Mesenchymal stem cell (in vitro differentiated cells and primary cell): ENCODE measurements at regions not wholly inside any gene's neighbourhood (a gene's known extent, or its start where the extent isn't known, plus 50 kb on each side); places are given as distances from the start of the nearest gene placed in this dataset.

Experiments used
- DNase-seq: peaks from one replicate; pipeline ENCODE4 v3.0.0-alpha.2; 2013
- H2AFZ ChIP-seq: one replicate; pipeline ENCODE4 v1.6.1; 2013; ENCODE audit warnings: low read depth, mild to moderate bottlenecking, control low read depth, inconsistent platforms, low read length, moderate library complexity
- H2AK5ac ChIP-seq: 2 replicates; pipeline ENCODE4 v1.6.1; 2013; ENCODE audit warnings: low read length, moderate library complexity, mild to moderate bottlenecking, inconsistent platforms; ENCODE audit not compliant: severe bottlenecking
- H2BK120ac ChIP-seq: one replicate; pipeline ENCODE4 v1.6.1; 2013; ENCODE audit warnings: low read depth, mild to moderate bottlenecking, inconsistent platforms, low read length, moderate library complexity
- H2BK12ac ChIP-seq, 2 experiments: one replicate each; pipeline ENCODE4 v1.6.1; 2013; ENCODE audit warnings: inconsistent platforms in 2 of 2, low read length in 2 of 2, mild to moderate bottlenecking in 2 of 2, moderate library complexity in 2 of 2, control low read depth in 1 of 2
- H2BK15ac ChIP-seq: one replicate; pipeline ENCODE4 v1.6.1; 2013; ENCODE audit warnings: mild to moderate bottlenecking, low read depth, inconsistent platforms; ENCODE audit not compliant: poor library complexity, severe bottlenecking
- H2BK5ac ChIP-seq: 2 replicates; pipeline ENCODE4 v1.6.1; 2013; ENCODE audit warnings: low read depth, mild to moderate bottlenecking, low read length, control low read depth, inconsistent platforms; ENCODE audit not compliant: poor library complexity, severe bottlenecking
- H3K14ac ChIP-seq, 2 experiments: one replicate each; pipeline ENCODE4 v1.6.1; 2013; ENCODE audit warnings: inconsistent platforms in 2 of 2, low read length in 2 of 2, control low read depth in 1 of 2, mild to moderate bottlenecking in 1 of 2, moderate library complexity in 1 of 2
- H3K18ac ChIP-seq, 2 experiments: one replicate each; pipeline ENCODE4 v1.6.1; 2013; ENCODE audit warnings: inconsistent platforms in 2 of 2, low read length in 2 of 2, control low read depth in 1 of 2, low read depth in 1 of 2, mild to moderate bottlenecking in 1 of 2
- H3K23ac ChIP-seq, 2 experiments: one replicate each; pipeline ENCODE4 v1.6.1; 2013; ENCODE audit warnings: inconsistent platforms in 2 of 2, low read length in 2 of 2, mild to moderate bottlenecking in 2 of 2, moderate library complexity in 2 of 2, control low read depth in 1 of 2
- H3K27ac ChIP-seq: 2 replicates; pipeline ENCODE4 v1.5.1; 2013; ENCODE audit warnings: mild to moderate bottlenecking, moderate library complexity, low read length, control low read depth, inconsistent platforms; ENCODE audit not compliant: poor library complexity, severe bottlenecking
- H3K27me3 ChIP-seq, 2 experiments: 2 replicates each; pipeline versions ENCODE4 v1.6.1 to v1.7.0; 2013; ENCODE audit warnings: low read length in 2 of 2, mild to moderate bottlenecking in 2 of 2, moderate library complexity in 2 of 2, control low read depth in 1 of 2, inconsistent platforms in 1 of 2; ENCODE audit not compliant: control insufficient read depth in 1 of 2, insufficient read depth in 1 of 2
- H3K36me3 ChIP-seq, 2 experiments: 2 replicates each; pipeline versions ENCODE4 v1.6.1 to v1.7.0; 2013; ENCODE audit warnings: low read length in 2 of 2, control low read depth in 1 of 2, inconsistent platforms in 1 of 2, low read depth in 1 of 2, mild to moderate bottlenecking in 1 of 2; ENCODE audit not compliant: insufficient read depth in 2 of 2, control insufficient read depth in 1 of 2
- H3K4ac ChIP-seq, 2 experiments: one replicate each; pipeline ENCODE4 v1.6.1; 2013; ENCODE audit warnings: inconsistent platforms in 2 of 2, low read length in 2 of 2, mild to moderate bottlenecking in 2 of 2, moderate library complexity in 2 of 2, control low read depth in 1 of 2, low read depth in 1 of 2
- H3K4me1 ChIP-seq: 2 replicates; pipeline ENCODE4 v1.6.1; 2013; ENCODE audit warnings: low read depth, low read length, control low read depth; ENCODE audit not compliant: control insufficient read depth, insufficient read depth
- H3K4me2 ChIP-seq: 2 replicates; pipeline ENCODE4 v1.6.1; 2013; ENCODE audit warnings: low read length, mild to moderate bottlenecking, inconsistent platforms; ENCODE audit not compliant: poor library complexity, severe bottlenecking
- H3K4me3 ChIP-seq, 2 experiments: 2 replicates each; pipeline versions ENCODE4 v1.5.1 to v1.7.0; 2013; ENCODE audit warnings: low read length in 2 of 2, mild to moderate bottlenecking in 2 of 2, control low read depth in 1 of 2, low read depth in 1 of 2; ENCODE audit not compliant: insufficient read depth in 1 of 2
- H3K79me1 ChIP-seq: replicated peaks from 2 replicates; pipeline ENCODE4 v1.6.1; 2013; ENCODE audit warnings: mild to moderate bottlenecking, control low read depth, low read length, inconsistent platforms; ENCODE audit not compliant: poor library complexity, severe bottlenecking
- H3K9ac ChIP-seq: 2 replicates; pipeline ENCODE4 v1.7.0; 2013; ENCODE audit warnings: mild to moderate bottlenecking, low read length, moderate library complexity
- H3K9me3 ChIP-seq: 2 replicates; pipeline ENCODE4 v1.7.0; 2013; ENCODE audit warnings: mild to moderate bottlenecking, low read length; ENCODE audit not compliant: control insufficient read depth
- H4K8ac ChIP-seq: one replicate; pipeline ENCODE4 v1.6.1; 2013; ENCODE audit warnings: inconsistent platforms, mild to moderate bottlenecking, low read length, moderate library complexity
- H4K91ac ChIP-seq: one replicate; pipeline ENCODE4 v1.6.1; 2013; ENCODE audit warnings: mild to moderate bottlenecking, low read length, inconsistent platforms
- WGBS: methylation state at CpG from one replicate; pipeline ENCODE4 v1.1.7; 2013; ENCODE audit warnings: mixed read lengths; 5-methylcytosine and 5-hydroxymethylcytosine counted together

GRCh38 chr11:57871231-57871630 is 109.6 kb downstream of the CTNND1 start:
- WGBS: 84% methylated on average over 5 of the region's 7 CpGs
- Histone ChIP-seq H4K8ac (no peak overlapping the region), H3K9me3 (no peaks in the 10 kb centered on the region), H2BK5ac (no peak overlapping the region), H2AK5ac (no peak overlapping the region), H2BK12ac (no peak overlapping the region), H3K27ac (no peak overlapping the region), H3K4me1 (no peaks in the 10 kb centered on the region), H3K27me3 (no peaks in the 10 kb centered on the region), H2AFZ (no peak overlapping the region), H2BK15ac (no peak overlapping the region), H3K14ac (no peak overlapping the region), H3K18ac (no peak overlapping the region), H3K36me3 (no peaks in the 10 kb centered on the region), H3K9ac (no peak overlapping the region), H3K4ac (no peak overlapping the region), H3K4me2 (no peak overlapping the region), H4K91ac (no peak overlapping the region), H3K23ac (no peak overlapping the region), H2BK120ac (no peak overlapping the region), H3K79me1 (no peaks in the 10 kb centered on the region), H3K4me3 (no peak overlapping the region)
- DNase-seq: no peak

- H2BK120ac ChIP-seq: no peak overlapping the region
- no peak overlapping the region for H4K8ac ChIP-seq
- H2BK15ac ChIP-seq: no peak overlapping the region
- no peak overlapping the region for H3K4ac ChIP-seq
- no peak overlapping the region for H3K4me3 ChIP-seq
- H3K9me3 ChIP-seq: no peaks in the 10 kb centered on the region
- no peaks in the 10 kb centered on the region for H3K4me1 ChIP-seq
- 73% methylated on average over 7 of the region's 7 CpGs for WGBS
- no peak overlapping the region for H2AK5ac ChIP-seq
- no peak overlapping the region for H3K9ac ChIP-seq
- H3K79me1 ChIP-seq: no peaks in the 10 kb centered on the region
- no peak overlapping the region for H2BK12ac ChIP-seq
- no peak overlapping the region for H3K18ac ChIP-seq
- no peak overlapping the region for H3K4me2 ChIP-seq
- no peak overlapping the region for H2BK5ac ChIP-seq
- no peak overlapping the region for H3K27ac ChIP-seq
- no peaks in the 10 kb centered on the region for H3K36me3 ChIP-seq
- peak overlapping the region; percentile 43 for H2AFZ ChIP-seq
- H3K23ac ChIP-seq: no peak overlapping the region
- no peaks in the 10 kb centered on the region for H3K27me3 ChIP-seq
- H3K14ac ChIP-seq: no peak overlapping the region
- DNase-seq: no peak
- H4K91ac ChIP-seq: no peak overlapping the region
Measured at GRCh38 chr11:57873196-57873911, 111.8 kb downstream of the CTNND1 start.

GRCh38 chr11:57874981-57875380 is 113.4 kb downstream of the CTNND1 start:
- H3K79me1 ChIP-seq: no peaks in the 10 kb centered on the region
- 74% methylated on average over 7 of the region's 10 CpGs for WGBS

GRCh38 chr11:57881647-57882046 is 120.0 kb downstream of the CTNND1 start:
- no peak overlapping the region for H2BK5ac ChIP-seq
- H3K27me3 ChIP-seq: no peaks in the 10 kb centered on the region
- H2AFZ ChIP-seq: no peak overlapping the region
- DNase-seq: no peak
- no peak overlapping the region for H3K4ac ChIP-seq
- no peak overlapping the region for H4K91ac ChIP-seq
- no peaks in the 10 kb centered on the region for H3K79me1 ChIP-seq
- H3K4me1 ChIP-seq: no peaks in the 10 kb centered on the region
- H3K27ac ChIP-seq: no peak overlapping the region
- 100% methylated on average over 1 of the region's 3 CpGs for WGBS
- H3K18ac ChIP-seq: no peak overlapping the region
- H3K36me3 ChIP-seq: no peaks in the 10 kb centered on the region
- H3K9ac ChIP-seq: no peak overlapping the region
- H2BK15ac ChIP-seq: no peak overlapping the region
- no peak overlapping the region for H2BK12ac ChIP-seq
- no peak overlapping the region for H3K4me2 ChIP-seq
- no peak overlapping the region for H4K8ac ChIP-seq
- H2BK120ac ChIP-seq: no peak overlapping the region
- H3K14ac ChIP-seq: no peak overlapping the region
- H2AK5ac ChIP-seq: no peak overlapping the region
- H3K9me3 ChIP-seq: no peaks in the 10 kb centered on the region
- no peak overlapping the region for H3K23ac ChIP-seq
- no peak overlapping the region for H3K4me3 ChIP-seq

More at GRCh38 chr11:57874981-57875380, 113.4 kb downstream of the CTNND1 start:
- no peak overlapping the region for H3K4me3 ChIP-seq
- no peak overlapping the region for H3K4ac ChIP-seq
- H2BK15ac ChIP-seq: no peak overlapping the region
- no peak overlapping the region for H3K27ac ChIP-seq
- no peak overlapping the region for H4K91ac ChIP-seq
- H2AFZ ChIP-seq: no peak overlapping the region
- H3K14ac ChIP-seq: no peak overlapping the region
- no peaks in the 10 kb centered on the region for H3K36me3 ChIP-seq
- no peak overlapping the region for H3K9ac ChIP-seq
- H3K27me3 ChIP-seq: no peaks in the 10 kb centered on the region
- DNase-seq: no peak
- H3K4me1 ChIP-seq: no peaks in the 10 kb centered on the region
- H3K4me2 ChIP-seq: no peak overlapping the region
- H2BK5ac ChIP-seq: no peak overlapping the region
- H3K23ac ChIP-seq: no peak overlapping the region
- H2BK120ac ChIP-seq: no peak overlapping the region
- no peak overlapping the region for H4K8ac ChIP-seq
- no peak overlapping the region for H3K18ac ChIP-seq
- no peaks in the 10 kb centered on the region for H3K9me3 ChIP-seq
- H2BK12ac ChIP-seq: no peak overlapping the region
- H2AK5ac ChIP-seq: no peak overlapping the region
